WERI-Rb-1 (cell line): ENCODE measurements at regions not wholly inside any gene's neighbourhood (a gene's known extent, or its start where the extent isn't known, plus 50 kb on each side); places are given as distances from the start of the nearest gene placed in this dataset.

Source experiments
- DNase-seq: peaks from one replicate; pipeline ENCODE4 v3.0.0-alpha.2; 2020
- H3K27ac ChIP-seq: fragments of 250-450 bp; sonication (Bioruptor Pico); 2 replicates; pipeline ENCODE4 v1.5.1; 2020; ENCODE audit warnings: mild to moderate bottlenecking, moderate library complexity
- H3K27me3 ChIP-seq: fragments of 250-450 bp; sonication (Bioruptor Pico); 2 replicates; pipeline ENCODE4 v1.5.1; 2021; ENCODE audit warnings: mild to moderate bottlenecking, low read depth, moderate library complexity; ENCODE audit not compliant: insufficient read depth, severe bottlenecking
- H3K36me3 ChIP-seq: fragments of 250-450 bp; sonication (Bioruptor Pico); 2 replicates; pipeline ENCODE4 v1.5.1; 2020; ENCODE audit warnings: mild to moderate bottlenecking, moderate library complexity
- H3K4me3 ChIP-seq: 2 replicates; pipeline ENCODE4 v1.5.1; 2011; ENCODE audit warnings: low read depth, mild to moderate bottlenecking, control low read depth, low read length
- H3K9me3 ChIP-seq: fragments of 250-450 bp; sonication (Bioruptor Pico); 2 replicates; pipeline ENCODE4 v1.5.1; 2021; ENCODE audit warnings: mild to moderate bottlenecking, moderate library complexity; ENCODE audit not compliant: severe bottlenecking
- CTCF ChIP-seq: IDR thresholded peaks from 2 replicates; pipeline ENCODE4 v1.5.1; 2011; ENCODE audit warnings: low read depth, mild to moderate bottlenecking, control low read depth, inconsistent platforms, low read length

GRCh38 chr6:81847866-81848265, 95.4 kb upstream of the TENT5A start:
- no peak for TF ChIP-seq CTCF
- no peak overlapping the region for H3K27ac ChIP-seq
- H3K9me3 ChIP-seq: no peaks in the 10 kb centered on the region
- H3K4me3 ChIP-seq: no peak overlapping the region
- DNase-seq: no peak
- no peaks in the 10 kb centered on the region for H3K27me3 ChIP-seq
- H3K36me3 ChIP-seq: no peaks in the 10 kb centered on the region

- H3K27me3 ChIP-seq: no peaks in the 10 kb centered on the region
- no peaks in the 10 kb centered on the region for H3K36me3 ChIP-seq
- no peak for DNase-seq
- H3K27ac ChIP-seq: no peak overlapping the region
- no peak overlapping the region for H3K4me3 ChIP-seq
- H3K9me3 ChIP-seq: no peaks in the 10 kb centered on the region
- no peak for TF ChIP-seq CTCF
Measured at GRCh38 chr6:81844686-81845085, 92.2 kb upstream of the TENT5A start.

- no peaks in the 10 kb centered on the region for H3K36me3 ChIP-seq
- no peaks in the 10 kb centered on the region for H3K9me3 ChIP-seq
- no peak for DNase-seq
- H3K27ac ChIP-seq: no peak overlapping the region
- H3K4me3 ChIP-seq: no peak overlapping the region
- TF ChIP-seq CTCF: no peak
- H3K27me3 ChIP-seq: no peaks in the 10 kb centered on the region
Measured at GRCh38 chr6:81843302-81843701, 90.8 kb upstream of the TENT5A start.

GRCh38 chr6:81842254-81842653, 89.8 kb upstream of the TENT5A start:
- H3K27me3 ChIP-seq: no peaks in the 10 kb centered on the region
- H3K36me3 ChIP-seq: no peaks in the 10 kb centered on the region
- no peak overlapping the region for H3K27ac ChIP-seq
- H3K9me3 ChIP-seq: no peaks in the 10 kb centered on the region
- TF ChIP-seq CTCF: no peak
- DNase-seq: no peak
- no peak overlapping the region for H3K4me3 ChIP-seq

- Histone ChIP-seq H3K4me3 (no peak overlapping the region), H3K27me3 (no peaks in the 10 kb centered on the region), H3K36me3 (no peaks in the 10 kb centered on the region), H3K27ac (no peak overlapping the region), H3K9me3 (no peaks in the 10 kb centered on the region)
- TF ChIP-seq CTCF: no peak
- no peak for DNase-seq
Measured at GRCh38 chr6:81838724-81839426, 86.4 kb upstream of the TENT5A start.

- Histone ChIP-seq H3K27ac (no peak overlapping the region), H3K9me3 (no peaks in the 10 kb centered on the region), H3K27me3 (no peaks in the 10 kb centered on the region), H3K4me3 (no peak overlapping the region), H3K36me3 (no peaks in the 10 kb centered on the region)
- no peak for DNase-seq
- TF ChIP-seq CTCF: no peak
Measured at GRCh38 chr6:81838031-81838430, 85.5 kb upstream of the TENT5A start.
